Activated CD4-positive, alpha-beta T cell treated with anti-CD3 and anti-CD28 coated beads, Interleukin-2, amount 10 ng/mL, durations not matched to agents 7 days and 5 days (primary cell): ENCODE measurements at regions not wholly inside any gene's neighbourhood (a gene's known extent, or its start where the extent isn't known, plus 50 kb on each side); places are given as distances from the start of the nearest gene placed in this dataset.
"Not testable (repeated sequence)": the region's sequence is repeated elsewhere in the genome, so short reads cannot be mapped to it uniquely, and the experiment has no call there.

Experiments
- CTCF ChIA-PET: fragments of 350-600 bp; sonication (Branson Sonifier 250); formaldehyde crosslinking; loops from one replicate; lab custom pipeline; 2021; ENCODE audit warnings: antibody characterized with exemption; lab: Charles Lee
- POLR2A ChIA-PET: fragments of 350-600 bp; sonication (Branson Sonifier 250); formaldehyde crosslinking; loops from one replicate; lab custom pipeline; 2021; ENCODE audit warnings: antibody characterized with exemption; lab: Charles Lee
- DNase-seq: peaks from one replicate; pipeline ENCODE4 v3.0.0-alpha.2; 2020
- H3K27ac Mint-ChIP-seq: one replicate; pipeline ENCODE4 v1.8.0; 2021; ENCODE audit warnings: mild to moderate bottlenecking, moderate library complexity, mixed read lengths
- H3K27me3 Mint-ChIP-seq: one replicate; pipeline ENCODE4 v1.8.0; 2021; ENCODE audit warnings: mixed read lengths
- H3K36me3 Mint-ChIP-seq: one replicate; pipeline ENCODE4 v1.8.0; 2021; ENCODE audit warnings: low read depth, mixed read lengths
- H3K4me1 Mint-ChIP-seq: one replicate; pipeline ENCODE4 v1.8.0; 2021; ENCODE audit warnings: mixed read lengths
- H3K4me3 Mint-ChIP-seq: one replicate; pipeline ENCODE4 v1.8.0; 2021; ENCODE audit warnings: mild to moderate bottlenecking, moderate library complexity, mixed read lengths
- H3K9me3 Mint-ChIP-seq: one replicate; pipeline ENCODE4 v1.8.0; 2021; ENCODE audit warnings: mixed read lengths

GRCh38 chr6:56789342-56789741, 146.7 kb upstream of the DST start:
- CTCF ChIA-PET = no interaction called here
- H3K36me3 Mint-ChIP-seq = no peaks in the 10 kb centered on the region
- H3K4me1 Mint-ChIP-seq = no peaks in the 10 kb centered on the region
- POLR2A ChIA-PET = no interaction called here
- H3K27ac Mint-ChIP-seq = no peak overlapping the region
- peaks cover 2% of the 10 kb centered on the region for H3K27me3 Mint-ChIP-seq
- H3K9me3 Mint-ChIP-seq = no peaks in the 10 kb centered on the region
- no peak overlapping the region for H3K4me3 Mint-ChIP-seq
- DNase-seq = no peak

GRCh38 chr6:56787209-56787608, 144.5 kb upstream of the DST start:
- Mint-ChIP-seq H3K4me1 (no peaks in the 10 kb centered on the region), H3K36me3 (no peaks in the 10 kb centered on the region), H3K4me3 (no peak overlapping the region), H3K27ac (no peak overlapping the region), H3K9me3 (no peaks in the 10 kb centered on the region), H3K27me3 (no peaks in the 10 kb centered on the region)
- DNase-seq = no peak
- POLR2A ChIA-PET = no interaction called here
- CTCF ChIA-PET = no interaction called here

GRCh38 chr6:56786256-56786655, 143.6 kb upstream of the DST start:
- H3K27ac Mint-ChIP-seq = no peak overlapping the region
- ChIA-PET CTCF (no interaction called here), POLR2A (no interaction called here)
- DNase-seq = no peak
- H3K9me3 Mint-ChIP-seq = no peaks in the 10 kb centered on the region
- no peaks in the 10 kb centered on the region for H3K36me3 Mint-ChIP-seq
- H3K27me3 Mint-ChIP-seq = no peaks in the 10 kb centered on the region
- no peaks in the 10 kb centered on the region for H3K4me1 Mint-ChIP-seq
- no peak overlapping the region for H3K4me3 Mint-ChIP-seq

DNA sequence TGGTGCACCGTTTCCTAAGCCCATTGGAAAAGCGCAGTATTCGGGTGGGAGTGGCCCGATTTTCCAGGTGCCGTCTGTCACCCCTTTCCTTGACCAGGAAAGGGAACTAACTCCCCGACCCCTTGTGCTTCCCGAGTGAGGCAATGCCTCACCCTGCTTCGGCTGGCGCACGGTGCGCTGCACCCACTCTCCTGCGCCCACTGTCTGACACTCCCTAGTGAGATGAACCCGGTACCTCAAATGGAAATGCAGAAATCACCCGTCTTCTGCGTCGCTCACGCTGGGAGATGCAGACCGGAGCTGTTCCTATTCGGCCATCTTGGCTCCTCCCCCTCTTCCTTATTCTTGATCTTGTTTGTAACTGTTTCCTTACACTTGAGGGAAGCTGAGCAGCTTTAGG, 142.8 kb upstream of the DST start:
- H3K4me1 Mint-ChIP-seq, H3K27me3 Mint-ChIP-seq, DNase-seq, H3K36me3 Mint-ChIP-seq, H3K9me3 Mint-ChIP-seq, H3K27ac Mint-ChIP-seq, CTCF ChIA-PET, POLR2A ChIA-PET, H3K4me3 Mint-ChIP-seq: not testable (repeated sequence)

DNA sequence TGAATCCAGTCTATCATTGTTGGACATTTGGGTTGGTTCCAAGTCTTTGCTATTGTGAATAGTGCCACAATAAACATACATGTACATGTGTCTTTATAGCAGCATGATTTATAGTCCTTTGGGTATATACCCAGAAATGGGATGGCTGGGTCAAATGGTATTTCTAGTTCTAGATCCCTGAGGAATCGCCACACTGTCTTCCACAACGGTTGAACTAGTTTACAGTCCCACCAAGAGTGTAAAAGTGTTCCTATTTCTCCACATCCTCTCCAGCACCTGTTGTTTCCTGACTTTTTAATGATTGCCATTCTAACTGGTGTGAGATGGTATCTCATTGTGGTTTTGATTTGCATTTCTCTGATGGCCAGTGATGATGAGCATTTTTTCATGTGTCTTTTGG, 137.4 kb upstream of the DST start:
- POLR2A ChIA-PET, H3K4me1 Mint-ChIP-seq, H3K9me3 Mint-ChIP-seq, CTCF ChIA-PET, H3K27me3 Mint-ChIP-seq, H3K27ac Mint-ChIP-seq, DNase-seq, H3K36me3 Mint-ChIP-seq, H3K4me3 Mint-ChIP-seq: not testable (repeated sequence)

DNA sequence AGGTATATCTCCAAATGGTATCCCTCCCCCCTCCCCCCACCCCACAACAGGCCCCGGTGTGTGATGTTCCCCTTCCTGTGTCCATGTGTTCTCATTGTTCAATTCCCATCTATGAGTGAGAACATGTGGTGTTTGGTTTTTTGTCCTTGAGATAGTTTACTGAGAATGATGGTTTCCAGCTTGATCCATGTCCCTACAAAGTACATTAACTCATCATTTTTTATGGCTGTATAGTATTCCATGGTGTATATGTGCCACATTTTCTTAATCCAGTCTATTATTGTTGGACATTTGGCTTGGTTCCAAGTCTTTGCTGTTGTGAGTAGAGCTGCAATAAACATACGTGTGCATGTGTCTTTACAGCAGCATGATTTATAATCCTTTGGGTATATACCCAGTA, 135.8 kb upstream of the DST start:
- CTCF ChIA-PET, DNase-seq, H3K36me3 Mint-ChIP-seq, POLR2A ChIA-PET, H3K27ac Mint-ChIP-seq, H3K27me3 Mint-ChIP-seq, H3K4me3 Mint-ChIP-seq, H3K4me1 Mint-ChIP-seq, H3K9me3 Mint-ChIP-seq: not testable (repeated sequence)

GRCh38 chr6:56775498-56776166, 132.9 kb upstream of the DST start:
- POLR2A ChIA-PET = no interaction called here
- DNase-seq = no peak
- Mint-ChIP-seq H3K36me3 (no peaks in the 10 kb centered on the region), H3K27me3 (no peaks in the 10 kb centered on the region), H3K4me3 (no peak overlapping the region), H3K4me1 (no peaks in the 10 kb centered on the region), H3K9me3 (no peaks in the 10 kb centered on the region), H3K27ac (no peak overlapping the region)
- CTCF ChIA-PET = no interaction called here

- H3K27me3 Mint-ChIP-seq = no peaks in the 10 kb centered on the region
- no peak for DNase-seq
- no peak overlapping the region for H3K27ac Mint-ChIP-seq
- H3K4me1 Mint-ChIP-seq = no peaks in the 10 kb centered on the region
- CTCF ChIA-PET = no interaction called here
- no peak overlapping the region for H3K4me3 Mint-ChIP-seq
- no peaks in the 10 kb centered on the region for H3K36me3 Mint-ChIP-seq
- POLR2A ChIA-PET = no interaction called here
- H3K9me3 Mint-ChIP-seq = no peaks in the 10 kb centered on the region
Measured at GRCh38 chr6:56772737-56773184, 130.1 kb upstream of the DST start.

GRCh38 chr6:56771929-56772607, 129.4 kb upstream of the DST start:
- ChIA-PET POLR2A (no interaction called here), CTCF (interaction anchor here (0.6 kb wide), 1 partner anchor 77 kb away, joined by 4 read pairs; no protein-coding TSS in a partner anchor)
- no peak overlapping the region for H3K27ac Mint-ChIP-seq

GRCh38 chr6:56771189-56771588, 128.5 kb upstream of the DST start:
- H3K36me3 Mint-ChIP-seq = no peaks in the 10 kb centered on the region
- H3K9me3 Mint-ChIP-seq = no peaks in the 10 kb centered on the region
- H3K4me1 Mint-ChIP-seq = no peaks in the 10 kb centered on the region
- no peak overlapping the region for H3K27ac Mint-ChIP-seq
- POLR2A ChIA-PET = no interaction called here
- DNase-seq = no peak
- CTCF ChIA-PET = interaction anchor here (0.6 kb wide), 1 partner anchor 32 kb away, joined by 3 read pairs; no protein-coding TSS in a partner anchor
- no peaks in the 10 kb centered on the region for H3K27me3 Mint-ChIP-seq
- H3K4me3 Mint-ChIP-seq = no peak overlapping the region

More at GRCh38 chr6:56771929-56772607, 129.4 kb upstream of the DST start:
- Mint-ChIP-seq H3K9me3 (no peaks in the 10 kb centered on the region), H3K4me3 (no peak overlapping the region), H3K4me1 (no peaks in the 10 kb centered on the region), H3K27me3 (no peaks in the 10 kb centered on the region), H3K36me3 (no peaks in the 10 kb centered on the region)
- no peak for DNase-seq

DNA sequence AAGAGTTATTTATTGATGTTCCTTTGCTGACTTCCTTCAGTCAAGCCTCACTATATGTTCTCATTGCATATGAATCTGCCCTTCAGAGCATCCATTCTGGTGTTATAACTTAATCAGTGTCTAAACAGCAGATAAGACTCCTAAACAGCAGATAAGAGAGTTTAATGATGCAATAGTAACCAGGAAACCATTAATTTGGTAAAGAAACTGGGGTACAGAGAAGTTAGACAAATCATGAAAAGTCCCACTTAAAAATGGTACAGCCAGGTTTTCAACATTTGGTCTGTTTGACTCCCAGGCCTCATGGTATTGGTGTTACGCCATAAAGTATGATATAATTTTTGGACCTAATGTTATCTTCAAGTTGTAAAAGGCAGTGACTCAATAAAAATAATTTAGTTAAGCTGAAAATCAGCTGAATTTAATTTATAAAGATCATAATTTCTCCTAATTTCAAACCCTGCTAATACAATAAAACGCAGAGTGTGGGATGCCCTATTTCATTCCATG, 127.4 kb upstream of the DST start:
- POLR2A ChIA-PET = interaction anchor here (0.6 kb wide), 1 partner anchor 28 kb away, joined by 3 read pairs; no protein-coding TSS in a partner anchor
- CTCF ChIA-PET = no interaction called here
- no peaks in the 10 kb centered on the region for H3K4me1 Mint-ChIP-seq
- no peaks in the 10 kb centered on the region for H3K9me3 Mint-ChIP-seq
- H3K36me3 Mint-ChIP-seq = no peaks in the 10 kb centered on the region
- DNase-seq = no peak
- H3K4me3 Mint-ChIP-seq = no peak overlapping the region
- no peaks in the 10 kb centered on the region for H3K27me3 Mint-ChIP-seq
- H3K27ac Mint-ChIP-seq = no peak overlapping the region

- Mint-ChIP-seq H3K27me3 (no peaks in the 10 kb centered on the region), H3K27ac (no peak overlapping the region), H3K4me3 (no peak overlapping the region), H3K9me3 (no peaks in the 10 kb centered on the region), H3K36me3 (no peaks in the 10 kb centered on the region), H3K4me1 (no peaks in the 10 kb centered on the region)
- DNase-seq = no peak
- CTCF ChIA-PET = no interaction called here
- POLR2A ChIA-PET = no interaction called here
Measured at GRCh38 chr6:56767892-56768531, 125.3 kb upstream of the DST start.

DNA sequence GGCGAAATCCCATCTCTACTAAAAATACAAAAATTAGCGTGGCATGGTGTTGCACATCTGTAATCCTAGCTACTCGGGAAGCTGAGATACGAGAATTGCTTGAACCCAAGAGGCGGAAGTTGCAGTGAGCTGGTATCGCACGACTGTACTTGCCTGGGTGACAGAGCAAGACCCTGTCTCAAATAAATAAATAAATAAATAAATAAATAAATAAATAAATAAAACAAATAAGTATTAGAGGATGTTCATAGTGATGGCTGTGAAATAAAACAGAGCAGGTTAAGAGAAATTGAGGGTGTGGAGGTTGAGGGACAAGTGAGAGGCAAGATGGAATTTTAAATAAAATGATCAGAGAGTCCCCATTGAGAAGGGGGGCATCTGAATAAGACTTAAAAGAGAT, 124.7 kb upstream of the DST start:
- Mint-ChIP-seq H3K27me3 (no peaks in the 10 kb centered on the region), H3K4me3 (no peak overlapping the region), H3K9me3 (no peaks in the 10 kb centered on the region), H3K27ac (no peak overlapping the region), H3K36me3 (no peaks in the 10 kb centered on the region), H3K4me1 (no peaks in the 10 kb centered on the region)
- POLR2A ChIA-PET = no interaction called here
- CTCF ChIA-PET = no interaction called here
- DNase-seq = no peak
